CD8-positive, alpha-beta memory T cell (primary cell): ENCODE measurements at regions not wholly inside any gene's neighbourhood (a gene's known extent, or its start where the extent isn't known, plus 50 kb on each side); places are given as distances from the start of the nearest gene placed in this dataset.

Source experiments
- CTCF ChIA-PET: fragments of 350-600 bp; sonication (Branson Sonifier 250); formaldehyde crosslinking; loops from one replicate; lab custom pipeline; 2021; ENCODE audit warnings: antibody characterized with exemption; lab: Charles Lee
- POLR2A ChIA-PET: fragments of 350-600 bp; sonication (Branson Sonifier 250); formaldehyde crosslinking; loops from one replicate; lab custom pipeline; 2021; ENCODE audit warnings: antibody characterized with exemption; lab: Charles Lee
- DNase-seq, 5 donors: peaks; one replicate each; pipeline versions ENCODE4 v3.0.0 to v3.0.0-alpha.2; 2020 to 2022; ENCODE audit warnings: mixed read lengths in 1 of 5
- H3K27ac ChIP-seq: one replicate; pipeline ENCODE4 v1.7.0; 2013; ENCODE audit warnings: low read depth, mild to moderate bottlenecking, low read length, moderate library complexity
- H3K27me3 ChIP-seq: 2 replicates; pipeline ENCODE4 v1.7.0; 2013; ENCODE audit warnings: low read length, mild to moderate bottlenecking; ENCODE audit not compliant: insufficient read depth, poor library complexity, severe bottlenecking
- H3K36me3 ChIP-seq: 2 replicates; pipeline ENCODE4 v1.7.0; 2013; ENCODE audit warnings: mild to moderate bottlenecking, low read length, moderate library complexity; ENCODE audit not compliant: insufficient read depth
- H3K4me1 ChIP-seq: 2 replicates; pipeline ENCODE4 v1.7.0; 2013; ENCODE audit warnings: mild to moderate bottlenecking, low read length, moderate library complexity; ENCODE audit not compliant: insufficient read depth
- H3K4me3 ChIP-seq: 2 replicates; pipeline ENCODE4 v1.7.0; 2013; ENCODE audit warnings: mild to moderate bottlenecking, low read length
- H3K9me3 ChIP-seq: 2 replicates; pipeline ENCODE4 v1.7.0; 2013; ENCODE audit warnings: mild to moderate bottlenecking, low read length
- H3K27ac Mint-ChIP-seq, 8 donors: one replicate each; pipeline ENCODE4 v1.8.0; 2020 to 2021; ENCODE audit warnings: mixed read lengths in 8 of 8, mild to moderate bottlenecking in 6 of 8, inconsistent platforms in 3 of 8, moderate library complexity in 3 of 8
- H3K27me3 Mint-ChIP-seq, 2 donors: one replicate each; pipeline ENCODE4 v1.8.0; 2020 to 2021; ENCODE audit warnings: mixed read lengths in 2 of 2, mild to moderate bottlenecking in 1 of 2, moderate library complexity in 1 of 2
- H3K36me3 Mint-ChIP-seq, 3 donors: one replicate each; pipeline ENCODE4 v1.8.0; 2020 to 2021; ENCODE audit warnings: mixed read lengths in 3 of 3, inconsistent platforms in 1 of 3, mild to moderate bottlenecking in 1 of 3
- H3K4me1 Mint-ChIP-seq, 3 donors: one replicate each; pipeline ENCODE4 v1.8.0; 2020 to 2021; ENCODE audit warnings: mixed read lengths in 3 of 3, inconsistent platforms in 1 of 3, mild to moderate bottlenecking in 1 of 3
- H3K4me3 Mint-ChIP-seq, 7 donors: one replicate each; pipeline ENCODE4 v1.8.0; 2020 to 2021; ENCODE audit warnings: mixed read lengths in 7 of 7, mild to moderate bottlenecking in 6 of 7, moderate library complexity in 4 of 7, inconsistent platforms in 2 of 7
- H3K9me3 Mint-ChIP-seq, 5 donors: one replicate each; pipeline ENCODE4 v1.8.0; 2020 to 2022; ENCODE audit warnings: mixed read lengths in 5 of 5, mild to moderate bottlenecking in 3 of 5, moderate library complexity in 2 of 5, inconsistent platforms in 1 of 5

- H3K27ac ChIP-seq, result no peak overlapping the region
- no peaks in the 10 kb centered on the region for H3K36me3 Mint-ChIP-seq
- no peaks in the 10 kb centered on the region for H3K27me3 ChIP-seq
- no peaks in the 10 kb centered on the region for H3K4me1 ChIP-seq
- ChIA-PET POLR2A (no interaction called here), CTCF (no interaction called here)
- peak overlapping the region in 1 of 8 donors; percentile 58 for H3K27ac Mint-ChIP-seq
- no peak overlapping the region for H3K4me3 Mint-ChIP-seq
- H3K4me1 Mint-ChIP-seq, result no peaks in the 10 kb centered on the region
- H3K36me3 ChIP-seq, result no peaks in the 10 kb centered on the region
- no peak for DNase-seq
- H3K4me3 ChIP-seq, result no peak overlapping the region
- H3K27me3 Mint-ChIP-seq, result no peaks in the 10 kb centered on the region
- H3K9me3 ChIP-seq, result peaks cover 3% of the 10 kb centered on the region
- H3K9me3 Mint-ChIP-seq, result peaks cover 2 to 15% (median 5%) of the 10 kb centered on the region in 5 donors
Measured at GRCh38 chr2:153819501-153819900, 52.2 kb upstream of the GALNT13 start.
